ENCODE measurements at regions not wholly inside any gene's neighbourhood (a gene's known extent, or its start where the extent isn't known, plus 50 kb on each side); places are given as distances from the start of the nearest gene placed in this dataset.

DNA sequence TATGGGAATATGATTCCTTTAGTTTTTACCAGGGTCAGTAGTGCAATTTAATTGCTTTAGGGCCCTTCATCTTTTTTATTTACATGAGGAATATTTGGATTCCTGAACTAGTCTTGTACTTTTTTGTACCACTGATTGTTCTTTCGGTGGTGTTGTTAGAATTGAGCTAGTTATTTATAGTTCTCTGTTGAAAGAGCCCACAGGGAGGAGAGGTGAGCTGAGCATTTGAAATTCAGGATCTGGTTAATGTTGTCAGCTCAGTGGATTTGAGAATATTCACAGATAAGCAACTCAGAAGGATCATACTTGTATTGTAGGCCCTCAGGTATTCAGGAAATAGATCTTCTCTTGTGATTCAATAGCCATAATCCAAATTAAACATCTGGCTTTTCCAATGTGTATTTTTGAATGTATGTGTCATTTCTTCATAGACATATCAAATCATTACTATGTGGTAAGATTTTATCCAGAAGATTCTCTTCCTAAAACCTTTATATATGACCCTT, 613.2 kb downstream of the ISL1 start:
- H3K36me3 Mint-ChIP-seq, result no peaks in the 10 kb centered on the region
- no peak for DNase-seq
- Histone ChIP-seq H3K27ac (ENCODE audit: insufficient read depth, low read length, poor library complexity, severe bottlenecking) (no peak overlapping the region), H3K4me3 (ENCODE audit: low read depth, low read length) (no peak overlapping the region), H3K36me3 (ENCODE audit: control insufficient read depth, insufficient read depth, low read length) (no peaks in the 10 kb centered on the region), H3K27me3 (ENCODE audit: control insufficient read depth, insufficient read depth, low read length) (no peaks in the 10 kb centered on the region), H3K4me1 (ENCODE audit: control insufficient read depth, insufficient read depth, low read length, poor library complexity, severe bottlenecking) (no peaks in the 10 kb centered on the region), H3K9me3 (ENCODE audit: control insufficient read depth in 2 of 2, low read length in 2 of 2) (no peaks in the 10 kb centered on the region)
- H3K9me3 Mint-ChIP-seq, result peaks cover 0 to 24% (median 7%) of the 10 kb centered on the region in 7 donors
- no peak for ATAC-seq (ENCODE audit: low read depth in 2 of 2)
- no peak overlapping the region for H3K27ac Mint-ChIP-seq
- H3K4me1 Mint-ChIP-seq, result no peaks in the 10 kb centered on the region
- no peaks in the 10 kb centered on the region for H3K27me3 Mint-ChIP-seq
- no peak overlapping the region for H3K4me3 Mint-ChIP-seq

- no peaks in the 10 kb centered on the region for H3K4me1 ChIP-seq (ENCODE audit: control insufficient read depth, insufficient read depth, low read length, poor library complexity, severe bottlenecking)
- Mint-ChIP-seq H3K27ac (no peak overlapping the region), H3K4me1 (no peaks in the 10 kb centered on the region), H3K36me3 (no peaks in the 10 kb centered on the region), H3K9me3 (peaks cover 0 to 19% (median 7%) of the 10 kb centered on the region in 7 donors), H3K4me3 (no peak overlapping the region), H3K27me3 (no peaks in the 10 kb centered on the region)
- H3K27ac ChIP-seq (ENCODE audit: insufficient read depth, low read length, poor library complexity, severe bottlenecking), result no peak overlapping the region
- no peaks in the 10 kb centered on the region for H3K36me3 ChIP-seq (ENCODE audit: control insufficient read depth, insufficient read depth, low read length)
- DNase-seq (no peak), ATAC-seq (ENCODE audit: low read depth in 2 of 2) (no peak)
- H3K27me3 ChIP-seq (ENCODE audit: control insufficient read depth, insufficient read depth, low read length), result no peaks in the 10 kb centered on the region
- H3K4me3 ChIP-seq (ENCODE audit: low read depth, low read length), result no peak overlapping the region
- H3K9me3 ChIP-seq (ENCODE audit: control insufficient read depth in 2 of 2, low read length in 2 of 2), result no peaks in the 10 kb centered on the region
Observed at GRCh38 chr5:51997500-51997899, 614.3 kb downstream of the ISL1 start.

DNA sequence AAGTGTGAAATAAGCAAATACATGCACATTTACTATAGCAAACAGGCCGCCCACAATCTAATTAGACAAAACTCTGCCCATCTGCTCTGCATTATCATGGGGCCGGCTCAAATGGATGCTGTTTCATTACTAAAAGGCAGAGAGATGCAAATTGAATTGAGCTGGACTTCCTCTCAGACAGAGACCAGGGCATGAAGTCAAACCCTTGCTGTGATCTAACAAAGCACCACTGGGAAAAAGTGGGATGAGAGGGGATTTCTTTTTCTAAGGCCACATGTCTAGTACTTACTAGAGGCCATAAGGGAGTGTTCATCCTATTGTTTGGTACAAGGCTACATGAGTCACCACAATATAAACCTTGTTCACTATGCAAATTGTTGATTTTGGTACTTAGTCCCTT, 614.7 kb downstream of the ISL1 start:
- H3K4me3 Mint-ChIP-seq, result no peak overlapping the region
- H3K9me3 Mint-ChIP-seq, result peaks cover 0 to 16% (median 7%) of the 10 kb centered on the region in 7 donors
- Histone ChIP-seq H3K4me3 (ENCODE audit: low read depth, low read length) (no peak overlapping the region), H3K4me1 (ENCODE audit: control insufficient read depth, insufficient read depth, low read length, poor library complexity, severe bottlenecking) (no peaks in the 10 kb centered on the region), H3K9me3 (ENCODE audit: control insufficient read depth in 2 of 2, low read length in 2 of 2) (no peaks in the 10 kb centered on the region), H3K27me3 (ENCODE audit: control insufficient read depth, insufficient read depth, low read length) (no peaks in the 10 kb centered on the region), H3K27ac (ENCODE audit: insufficient read depth, low read length, poor library complexity, severe bottlenecking) (no peak overlapping the region), H3K36me3 (ENCODE audit: control insufficient read depth, insufficient read depth, low read length) (no peaks in the 10 kb centered on the region)
- DNase-seq, result no peak
- H3K4me1 Mint-ChIP-seq, result no peaks in the 10 kb centered on the region
- H3K27ac Mint-ChIP-seq, result no peak overlapping the region
- ATAC-seq (ENCODE audit: low read depth in 2 of 2), result no peak
- H3K36me3 Mint-ChIP-seq, result no peaks in the 10 kb centered on the region
- no peaks in the 10 kb centered on the region for H3K27me3 Mint-ChIP-seq

GRCh38 chr5:52007230-52007858, 624.1 kb downstream of the ISL1 start:
- Histone ChIP-seq H3K36me3 (ENCODE audit: control insufficient read depth, insufficient read depth, low read length) (no peaks in the 10 kb centered on the region), H3K9me3 (ENCODE audit: control insufficient read depth in 2 of 2, low read length in 2 of 2) (no peaks in the 10 kb centered on the region), H3K4me1 (ENCODE audit: control insufficient read depth, insufficient read depth, low read length, poor library complexity, severe bottlenecking) (no peaks in the 10 kb centered on the region), H3K27ac (ENCODE audit: insufficient read depth, low read length, poor library complexity, severe bottlenecking) (no peak overlapping the region), H3K4me3 (ENCODE audit: low read depth, low read length) (no peak overlapping the region), H3K27me3 (ENCODE audit: control insufficient read depth, insufficient read depth, low read length) (no peaks in the 10 kb centered on the region)
- DNase-seq (no peak), ATAC-seq (ENCODE audit: low read depth in 2 of 2) (no peak)
- H3K4me3 Mint-ChIP-seq, result no peak overlapping the region
- H3K4me1 Mint-ChIP-seq, result no peaks in the 10 kb centered on the region
- H3K36me3 Mint-ChIP-seq, result no peaks in the 10 kb centered on the region
- no peaks in the 10 kb centered on the region for H3K27me3 Mint-ChIP-seq
- no peak overlapping the region for H3K27ac Mint-ChIP-seq
- H3K9me3 Mint-ChIP-seq, result peaks cover 0 to 9% (median 5%) of the 10 kb centered on the region in 7 donors

GRCh38 chr5:52010454-52010853, 627.2 kb downstream of the ISL1 start:
- H3K27ac ChIP-seq (ENCODE audit: insufficient read depth, low read length, poor library complexity, severe bottlenecking), result no peak overlapping the region
- H3K4me3 Mint-ChIP-seq, result no peak overlapping the region
- H3K4me1 Mint-ChIP-seq, result no peaks in the 10 kb centered on the region
- no peaks in the 10 kb centered on the region for H3K36me3 Mint-ChIP-seq
- no peak overlapping the region for H3K27ac Mint-ChIP-seq
- no peaks in the 10 kb centered on the region for H3K4me1 ChIP-seq (ENCODE audit: control insufficient read depth, insufficient read depth, low read length, poor library complexity, severe bottlenecking)
- no peak for DNase-seq
- no peaks in the 10 kb centered on the region for H3K36me3 ChIP-seq (ENCODE audit: control insufficient read depth, insufficient read depth, low read length)
- no peaks in the 10 kb centered on the region for H3K27me3 Mint-ChIP-seq
- peaks cover 0 to 16% (median 2%) of the 10 kb centered on the region in 7 donors for H3K9me3 Mint-ChIP-seq
- H3K9me3 ChIP-seq (ENCODE audit: control insufficient read depth in 2 of 2, low read length in 2 of 2), result no peaks in the 10 kb centered on the region
- H3K4me3 ChIP-seq (ENCODE audit: low read depth, low read length), result no peak overlapping the region
- no peaks in the 10 kb centered on the region for H3K27me3 ChIP-seq (ENCODE audit: control insufficient read depth, insufficient read depth, low read length)
- no peak for ATAC-seq (ENCODE audit: low read depth in 2 of 2)

DNA sequence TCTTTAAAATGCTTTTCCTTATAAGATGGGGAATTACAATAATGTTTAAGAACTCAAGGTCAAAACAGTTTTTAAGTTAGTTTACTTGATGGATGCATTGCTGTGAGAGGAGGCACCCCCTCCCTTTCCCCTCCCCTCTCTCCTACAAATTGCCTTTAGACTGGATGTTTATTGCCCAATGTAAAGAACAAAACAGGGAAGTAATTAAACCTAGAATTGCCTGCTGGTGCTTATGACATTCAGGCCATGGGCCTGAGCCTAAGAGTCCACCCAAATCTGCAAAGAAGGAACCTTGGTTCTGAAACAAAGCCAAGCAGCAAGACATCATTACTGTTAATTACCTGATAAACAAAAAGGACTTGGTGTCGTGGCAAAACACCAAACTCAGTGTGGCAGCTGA, 630.3 kb downstream of the ISL1 start:
- Mint-ChIP-seq H3K4me3 (no peak overlapping the region), H3K27ac (no peak overlapping the region), H3K36me3 (no peaks in the 10 kb centered on the region), H3K27me3 (no peaks in the 10 kb centered on the region), H3K9me3 (peaks cover 0 to 8% (median 2%) of the 10 kb centered on the region in 7 donors), H3K4me1 (no peaks in the 10 kb centered on the region)
- H3K9me3 ChIP-seq (ENCODE audit: control insufficient read depth in 2 of 2, low read length in 2 of 2), result no peaks in the 10 kb centered on the region
- H3K4me3 ChIP-seq (ENCODE audit: low read depth, low read length), result no peak overlapping the region
- H3K27me3 ChIP-seq (ENCODE audit: control insufficient read depth, insufficient read depth, low read length), result no peaks in the 10 kb centered on the region
- no peaks in the 10 kb centered on the region for H3K36me3 ChIP-seq (ENCODE audit: control insufficient read depth, insufficient read depth, low read length)
- no peak for ATAC-seq (ENCODE audit: low read depth in 2 of 2)
- no peak for DNase-seq
- H3K27ac ChIP-seq (ENCODE audit: insufficient read depth, low read length, poor library complexity, severe bottlenecking), result no peak overlapping the region
- H3K4me1 ChIP-seq (ENCODE audit: control insufficient read depth, insufficient read depth, low read length, poor library complexity, severe bottlenecking), result no peaks in the 10 kb centered on the region

DNA sequence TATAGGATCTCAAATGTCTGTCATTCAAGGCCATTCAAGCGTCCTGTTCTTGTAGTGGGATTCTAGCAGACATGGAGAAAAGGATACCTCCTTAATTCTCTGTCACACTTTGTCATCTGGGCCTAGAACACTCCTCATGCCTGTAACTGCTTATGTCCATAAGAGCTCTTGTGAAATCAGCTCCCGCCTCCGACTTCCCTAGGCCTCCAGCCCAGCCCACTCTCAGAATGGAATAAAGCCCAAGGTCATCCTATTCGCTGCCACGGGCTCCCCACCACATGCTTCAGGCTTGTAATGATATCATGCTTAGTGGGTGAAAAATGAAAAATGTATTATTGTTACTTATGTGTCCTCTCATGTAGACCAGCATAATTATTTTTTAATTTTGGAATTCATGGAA, 632.5 kb downstream of the ISL1 start:
- Histone ChIP-seq H3K9me3 (ENCODE audit: control insufficient read depth in 2 of 2, low read length in 2 of 2) (no peaks in the 10 kb centered on the region), H3K36me3 (ENCODE audit: control insufficient read depth, insufficient read depth, low read length) (no peaks in the 10 kb centered on the region), H3K27me3 (ENCODE audit: control insufficient read depth, insufficient read depth, low read length) (no peaks in the 10 kb centered on the region), H3K27ac (ENCODE audit: insufficient read depth, low read length, poor library complexity, severe bottlenecking) (no peak overlapping the region), H3K4me3 (ENCODE audit: low read depth, low read length) (no peak overlapping the region), H3K4me1 (ENCODE audit: control insufficient read depth, insufficient read depth, low read length, poor library complexity, severe bottlenecking) (no peaks in the 10 kb centered on the region)
- Mint-ChIP-seq H3K27me3 (no peaks in the 10 kb centered on the region), H3K36me3 (no peaks in the 10 kb centered on the region), H3K4me1 (no peaks in the 10 kb centered on the region), H3K4me3 (no peak overlapping the region), H3K27ac (no peak overlapping the region), H3K9me3 (peaks cover 0 to 8% (median 3%) of the 10 kb centered on the region in 7 donors)
- ATAC-seq (ENCODE audit: low read depth in 2 of 2), result no peak
- DNase-seq, result no peak

DNA sequence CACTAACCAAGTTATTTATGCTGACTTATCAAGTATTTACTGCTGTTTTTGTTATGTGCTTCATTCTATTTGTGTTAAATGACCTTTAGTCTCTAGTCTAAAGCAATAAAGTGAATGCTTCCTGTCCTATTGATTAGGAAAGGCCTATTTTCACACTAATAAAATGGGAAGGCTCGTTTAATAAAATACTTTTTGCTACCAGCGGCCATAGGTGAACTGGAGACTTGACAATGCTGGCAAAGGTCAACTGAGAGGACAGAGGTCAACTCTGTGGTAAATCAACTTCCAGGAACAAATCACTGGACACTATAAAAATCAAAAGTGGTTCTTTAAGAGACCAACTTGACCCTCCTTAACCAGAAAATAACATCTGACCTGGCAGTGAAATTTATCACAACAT, 634.3 kb downstream of the ISL1 start:
- DNase-seq (no peak), ATAC-seq (ENCODE audit: low read depth in 2 of 2) (no peak)
- H3K36me3 Mint-ChIP-seq, result no peaks in the 10 kb centered on the region

More for the DNA sequence above, 634.3 kb downstream of the ISL1 start:
- Mint-ChIP-seq H3K4me1 (no peaks in the 10 kb centered on the region), H3K27ac (no peak overlapping the region), H3K27me3 (no peaks in the 10 kb centered on the region), H3K9me3 (peaks cover 0 to 8% (median 3%) of the 10 kb centered on the region in 7 donors), H3K4me3 (no peak overlapping the region)
- no peaks in the 10 kb centered on the region for H3K36me3 ChIP-seq (ENCODE audit: control insufficient read depth, insufficient read depth, low read length)
- no peak overlapping the region for H3K4me3 ChIP-seq (ENCODE audit: low read depth, low read length)
- no peaks in the 10 kb centered on the region for H3K27me3 ChIP-seq (ENCODE audit: control insufficient read depth, insufficient read depth, low read length)
- no peaks in the 10 kb centered on the region for H3K9me3 ChIP-seq (ENCODE audit: control insufficient read depth in 2 of 2, low read length in 2 of 2)
- H3K4me1 ChIP-seq (ENCODE audit: control insufficient read depth, insufficient read depth, low read length, poor library complexity, severe bottlenecking), result no peaks in the 10 kb centered on the region
- no peak overlapping the region for H3K27ac ChIP-seq (ENCODE audit: insufficient read depth, low read length, poor library complexity, severe bottlenecking)

Data from CD4-positive, CD25-positive, alpha-beta regulatory T cell (primary cell).